Tibial nerve (tissue), 4 donors: ENCODE measurements at regions not wholly inside any gene's neighbourhood (a gene's known extent, or its start where the extent isn't known, plus 50 kb on each side); places are given as distances from the start of the nearest gene placed in this dataset.

Experiments used
- CTCF ChIP-seq, 5 experiments: fragments of 200-600 bp in 3 of 5; fragments of 450-650 bp in 2 of 5; sonication (generic) in 3 of 5; IDR thresholded peaks; one replicate each; pipeline ENCODE4 v1.5.1; 2016 to 2019; ENCODE audit warnings: antibody characterized with exemption in 5 of 5, mild to moderate bottlenecking in 3 of 5, moderate library complexity in 2 of 5
- EP300 ChIP-seq, 2 donors: sonication (generic); formaldehyde crosslinking; IDR thresholded peaks; one replicate each; pipeline ENCODE4 v1.6.1; 2017; ENCODE audit warnings: antibody characterized with exemption in 2 of 2, mild to moderate bottlenecking in 1 of 2
- POLR2A ChIP-seq, 2 donors: fragments of 450-650 bp; IDR thresholded peaks; one replicate each; pipeline ENCODE4 v1.6.1; 2017; ENCODE audit warnings: antibody characterized with exemption in 2 of 2, mild to moderate bottlenecking in 2 of 2, moderate library complexity in 2 of 2

- TF ChIP-seq EP300 (IDR thresholded peaks at IDR 0.05): no peak
- TF ChIP-seq CTCF (IDR thresholded peaks at IDR 0.05): no peak
- no peak for TF ChIP-seq POLR2A (IDR thresholded peaks at IDR 0.05)
Observed at GRCh38 chr20:43243672-43244269, 54.1 kb upstream of the PTPRT start.
